GM21360 (cell line): ENCODE measurements at regions not wholly inside any gene's neighbourhood (a gene's known extent, or its start where the extent isn't known, plus 50 kb on each side); places are given as distances from the start of the nearest gene placed in this dataset.

Experiments used
- ATAC-seq: cut with Tn5 transposase; IDR thresholded peaks from one replicate; pipeline ENCODE4 v1.9.1; 2021; ENCODE audit warnings: mild to moderate bottlenecking, moderate library complexity; ENCODE audit not compliant: unreplicated experiment

DNA sequence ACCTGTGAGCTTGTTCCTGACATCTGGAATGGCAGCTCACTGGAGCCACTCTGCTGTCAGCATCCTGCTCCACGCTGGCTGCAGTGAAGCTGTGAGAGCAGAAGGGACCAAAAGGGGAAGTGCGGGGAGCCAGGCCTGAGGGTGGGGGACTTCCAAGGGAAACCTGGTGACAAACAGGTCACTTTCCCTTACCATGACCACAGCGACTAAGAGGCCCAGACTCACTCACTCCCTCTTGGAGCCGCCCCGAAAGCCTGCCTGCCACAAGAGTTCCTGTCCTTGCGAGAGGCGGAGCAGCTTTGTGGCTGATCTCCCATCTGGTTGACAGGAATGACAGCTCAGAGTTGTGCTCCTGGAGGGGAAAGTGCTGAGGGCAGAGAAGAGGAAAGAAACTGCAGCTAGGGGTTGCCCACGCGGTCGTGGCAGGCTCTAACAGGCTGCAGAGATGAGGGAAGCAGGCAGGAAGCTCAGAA, 183.8 kb upstream of the NTM start:
- ATAC-seq = peak; percentile 93

DNA sequence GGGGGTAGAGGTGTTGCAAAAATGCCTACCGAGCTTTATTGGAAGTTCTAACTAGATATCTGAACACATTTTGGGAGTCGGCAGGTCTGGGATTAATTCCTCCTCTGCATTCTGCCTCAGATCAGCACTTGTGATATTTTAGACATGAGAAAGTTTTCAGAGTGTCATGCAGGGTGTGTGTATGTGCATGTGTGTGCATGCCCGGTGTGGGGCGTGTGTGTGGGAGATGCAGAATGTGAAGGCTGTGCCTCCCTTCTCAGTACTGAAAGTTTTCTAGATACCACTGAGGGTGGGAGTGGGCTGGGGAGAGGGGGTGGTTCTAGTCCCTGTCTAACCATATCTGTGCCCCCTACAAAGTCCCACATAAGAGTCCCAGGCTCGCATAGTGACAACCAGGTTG, 180.0 kb upstream of the NTM start:
- ATAC-seq = no peak

DNA sequence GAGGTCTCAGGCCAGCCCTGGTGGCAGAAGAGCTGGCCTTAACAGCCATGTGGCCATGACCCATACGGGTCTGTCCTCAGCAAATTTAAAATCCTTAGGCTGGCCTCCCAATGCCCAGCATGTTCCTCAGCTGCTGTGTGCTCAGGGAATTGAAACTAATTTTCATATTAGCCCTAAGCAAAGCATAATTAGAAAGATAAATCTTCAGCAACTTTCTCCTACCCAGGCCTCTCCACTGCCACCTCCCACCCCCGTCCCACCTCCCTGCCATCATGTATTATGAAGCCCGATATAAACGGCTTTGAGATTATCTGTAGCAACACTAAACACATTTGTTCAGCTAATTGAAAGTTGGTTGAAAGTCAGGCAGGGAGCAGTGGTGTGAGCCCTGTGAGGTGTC, 178.8 kb upstream of the NTM start:
- ATAC-seq = no peak

DNA sequence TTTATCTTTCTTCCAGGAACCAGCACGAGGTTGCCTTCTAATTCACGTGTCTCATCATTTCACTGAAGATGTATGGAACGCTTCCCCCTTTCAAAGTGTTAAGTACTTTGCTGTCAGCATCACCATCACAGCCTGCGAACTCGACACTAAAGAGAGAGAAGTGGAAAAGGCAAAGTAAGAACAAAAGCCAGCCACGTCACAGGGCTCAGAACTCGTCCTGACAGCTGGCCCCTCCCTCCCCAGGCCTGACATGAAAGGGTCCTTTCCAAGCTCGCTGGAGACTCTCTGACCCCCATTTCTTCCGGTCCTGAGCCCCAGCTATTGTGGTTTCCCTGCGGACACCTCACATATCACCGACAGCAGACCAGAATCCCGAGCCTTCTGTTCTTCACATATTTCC, 177.8 kb upstream of the NTM start:
- no peak for ATAC-seq

DNA sequence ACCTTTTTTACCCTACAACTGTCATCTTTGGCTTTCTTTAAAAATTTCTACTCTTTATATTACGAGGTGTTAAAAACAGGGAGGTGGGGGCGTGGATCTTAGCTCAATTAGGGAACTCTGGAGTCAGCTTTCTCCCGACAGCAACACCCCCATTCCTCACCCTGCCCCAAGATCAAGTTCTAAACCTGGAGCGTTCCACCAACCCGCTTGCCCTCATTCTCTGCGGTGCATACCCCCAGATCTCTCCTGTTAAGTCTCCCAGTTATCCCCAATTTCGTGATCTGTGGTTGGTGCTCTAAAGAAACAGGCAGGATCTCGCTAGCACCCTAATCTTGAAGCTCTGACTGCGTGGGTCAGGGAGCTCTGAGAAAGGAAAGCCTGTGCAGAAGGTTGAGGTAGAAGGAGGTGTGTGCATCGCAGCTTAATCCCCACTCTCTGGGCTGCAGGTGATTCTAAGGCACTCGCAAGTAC, 177.3 kb upstream of the NTM start:
- no peak for ATAC-seq

DNA sequence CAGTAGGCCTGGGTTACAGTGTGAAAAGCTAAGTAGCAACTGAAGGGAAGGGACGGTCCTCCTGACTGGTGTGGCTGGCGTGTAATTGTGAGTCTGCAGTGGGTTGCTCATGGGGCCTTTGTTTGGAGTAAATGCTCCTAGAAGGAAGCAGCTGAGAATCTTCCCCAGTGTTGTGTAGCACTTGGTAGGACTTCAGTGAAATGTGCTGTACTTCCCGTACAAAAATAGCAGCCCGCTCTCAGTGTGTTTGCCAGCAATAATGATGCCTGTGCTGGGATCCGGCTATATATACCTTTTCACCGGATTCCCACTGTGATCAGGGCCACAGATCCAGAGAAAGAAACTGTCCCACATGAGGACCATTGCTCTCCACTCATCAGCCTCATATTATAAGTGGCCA, 175.7 kb upstream of the NTM start:
- ATAC-seq = no peak

DNA sequence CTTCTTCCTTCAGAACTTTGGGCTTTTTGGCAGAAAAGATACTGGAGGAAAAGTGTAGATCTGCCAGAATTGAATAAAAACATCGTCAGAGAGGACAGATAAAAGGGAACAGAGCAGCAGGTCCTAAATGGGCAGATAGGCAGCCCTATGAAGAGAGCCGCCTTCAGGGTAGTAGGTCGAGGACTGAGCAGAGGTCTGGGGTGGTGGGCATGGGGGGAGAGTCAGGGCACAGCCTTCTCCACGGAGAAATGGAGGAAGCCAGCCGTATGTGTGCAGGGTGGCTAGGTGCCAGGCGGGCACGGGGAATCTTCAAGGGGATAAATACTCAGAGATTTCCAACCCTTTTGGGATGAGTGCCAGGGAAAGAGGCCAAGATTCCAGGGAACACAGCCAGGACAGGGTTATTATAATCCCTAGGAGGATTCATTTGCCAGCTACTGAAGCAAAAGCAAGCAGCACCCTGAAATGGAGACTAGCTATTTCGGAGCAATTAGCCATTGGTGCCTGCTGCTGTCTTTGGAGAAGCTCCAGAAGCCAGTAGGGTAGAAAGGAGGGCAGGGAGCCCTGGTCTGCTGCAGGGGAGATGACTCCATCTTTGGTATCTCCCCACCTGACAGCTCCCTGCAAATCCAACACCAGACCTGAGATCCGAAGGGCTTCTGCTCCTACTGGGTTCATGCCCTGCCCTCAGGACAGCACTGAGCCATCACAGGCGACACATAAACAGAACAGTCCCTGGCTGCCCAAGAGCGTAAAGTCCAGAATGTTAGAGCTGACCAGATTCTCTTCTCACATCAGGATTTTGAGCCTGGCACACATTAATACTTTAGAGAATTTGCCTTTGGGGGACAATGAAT, 174.5 kb upstream of the NTM start:
- ATAC-seq = no peak

DNA sequence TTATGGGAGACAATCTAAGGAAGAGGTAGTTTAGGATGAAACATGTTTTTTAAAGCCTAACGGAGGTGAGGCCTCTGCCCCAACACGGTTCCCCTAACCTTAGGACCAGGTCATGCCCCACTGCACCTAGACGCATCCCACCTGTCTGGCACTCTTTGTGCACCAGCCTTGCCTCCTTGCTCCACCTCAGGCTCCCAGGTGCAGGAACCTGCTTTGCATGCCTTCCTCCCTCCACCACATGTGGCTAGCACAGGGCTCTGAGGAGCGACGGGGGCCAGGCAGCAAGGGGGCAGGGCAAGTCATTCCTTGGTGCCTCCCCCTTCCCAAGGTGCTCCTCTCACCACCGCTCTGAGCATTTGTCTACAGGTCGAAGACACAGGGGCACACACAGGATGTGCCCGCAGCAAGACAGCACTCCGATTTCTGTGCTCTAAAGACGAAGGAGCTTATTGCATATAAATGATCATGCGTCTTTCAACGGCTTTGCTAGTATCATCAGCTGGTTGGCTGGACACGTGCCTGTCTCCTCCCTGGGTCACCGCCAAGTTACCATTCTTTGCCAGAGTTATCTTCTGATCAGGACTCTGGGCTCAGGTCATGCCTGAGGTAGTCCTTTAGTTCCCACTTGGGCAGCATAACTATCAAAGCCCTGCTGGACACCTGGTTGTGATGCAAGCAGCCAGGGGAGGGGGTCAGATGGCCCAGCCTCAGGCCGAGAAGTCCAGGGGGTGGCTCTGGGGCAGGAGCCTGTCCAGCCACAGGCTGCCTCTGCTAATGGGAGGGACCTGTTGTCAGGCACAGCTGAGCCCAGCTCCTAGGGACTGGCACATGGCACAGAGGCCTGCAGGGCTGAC, 172.0 kb upstream of the NTM start:
- ATAC-seq = no peak

DNA sequence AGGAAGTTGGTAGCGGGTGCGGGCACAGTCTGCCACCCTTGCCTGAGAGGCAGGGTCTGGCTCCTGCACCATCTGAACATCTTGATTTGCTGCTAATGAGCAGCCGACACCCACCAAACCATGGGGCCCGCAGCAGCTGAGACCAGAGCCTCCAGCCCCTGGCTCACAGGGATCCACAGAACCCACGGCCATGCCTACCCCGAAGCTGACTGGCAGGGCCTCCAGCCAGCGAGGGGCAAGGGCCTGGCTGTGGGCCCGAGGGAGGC, 171.5 kb upstream of the NTM start:
- no peak for ATAC-seq

DNA sequence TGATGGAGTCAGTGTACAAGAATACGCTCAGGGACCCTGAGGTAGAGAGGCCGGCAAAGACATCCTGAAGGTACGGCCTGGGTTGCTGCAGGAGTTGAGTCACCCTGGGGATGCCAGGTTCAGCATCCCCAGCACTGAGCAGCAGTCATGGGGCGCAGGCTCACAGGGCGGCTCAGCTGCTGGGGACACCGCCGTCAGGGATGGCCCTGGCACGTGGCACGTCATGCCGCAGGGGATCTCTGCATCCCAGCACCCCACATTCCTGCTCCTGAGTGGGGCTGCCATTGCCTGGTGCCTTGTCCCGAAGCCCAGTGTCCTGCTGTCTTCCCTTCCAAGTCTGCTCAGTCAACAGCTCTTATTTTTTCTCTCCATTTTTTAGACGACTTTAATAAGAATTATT, 168.7 kb upstream of the NTM start:
- ATAC-seq = no peak

DNA sequence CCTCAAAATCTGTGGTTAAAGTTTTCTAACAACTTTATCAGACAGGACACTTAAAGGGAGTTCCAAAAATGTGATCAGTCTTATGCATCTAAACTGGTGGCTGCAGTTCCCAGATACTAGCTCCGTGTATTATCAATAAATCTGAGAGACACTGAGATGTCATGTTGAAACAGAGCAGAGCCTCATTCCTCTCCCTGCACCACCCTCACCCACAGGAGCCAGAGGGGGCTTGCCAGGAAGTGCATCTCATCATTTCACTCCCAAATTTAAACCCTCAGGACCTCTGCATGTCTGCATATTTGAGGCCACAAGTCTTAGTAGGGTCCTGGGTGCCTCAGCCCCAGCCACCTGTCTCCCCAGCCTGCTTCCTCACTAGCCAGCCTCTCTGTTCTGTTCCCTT, 167.4 kb upstream of the NTM start:
- no peak for ATAC-seq

DNA sequence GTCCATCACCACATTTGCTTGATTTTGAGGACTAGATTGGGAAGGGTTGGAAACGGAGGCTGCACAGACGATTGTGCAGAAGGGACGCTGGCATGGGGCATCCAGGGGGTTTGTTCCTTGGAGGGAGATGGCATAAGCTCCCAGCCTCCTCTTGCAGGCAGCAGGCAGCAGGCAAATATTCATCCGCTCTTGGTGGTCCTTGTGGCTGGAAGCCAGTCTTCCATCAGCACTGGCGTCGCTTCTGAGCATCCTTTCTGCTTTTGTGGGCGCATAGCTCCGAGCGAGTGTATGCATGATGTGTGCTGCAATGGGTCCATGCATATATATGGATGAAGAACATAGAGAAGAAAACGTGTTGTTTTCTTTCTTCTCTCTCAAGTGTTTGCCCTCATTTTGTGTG, 166.1 kb upstream of the NTM start:
- ATAC-seq = no peak

DNA sequence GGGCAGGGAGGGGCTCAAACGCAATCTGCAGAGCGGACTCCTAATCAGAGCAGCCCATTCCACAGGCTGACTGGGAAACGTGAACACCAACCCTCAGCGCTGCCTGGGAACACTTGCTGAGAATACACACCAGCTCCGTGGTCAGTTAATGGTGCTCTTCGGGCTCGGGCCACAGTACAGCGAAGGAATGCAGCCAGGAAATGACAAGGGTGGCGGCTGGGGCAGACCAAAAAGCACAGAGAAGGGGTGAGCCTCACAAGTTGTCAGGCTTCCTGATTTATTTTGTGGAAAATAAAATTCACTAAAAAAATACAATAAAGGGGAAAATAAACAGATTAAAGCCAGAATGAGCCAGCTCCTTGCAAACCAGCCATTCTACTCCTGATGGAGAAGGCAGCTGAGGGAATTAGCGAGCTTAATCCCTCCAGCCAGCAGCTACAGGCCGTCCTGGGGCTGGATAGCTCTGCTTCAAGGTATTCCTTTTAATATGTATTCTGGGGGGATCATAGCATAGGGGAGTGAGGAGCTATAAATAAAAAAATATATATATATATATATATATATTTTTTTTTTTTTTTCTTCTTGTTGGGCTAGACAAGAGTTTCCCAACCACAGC, 165.5 kb upstream of the NTM start:
- ATAC-seq = no peak

DNA sequence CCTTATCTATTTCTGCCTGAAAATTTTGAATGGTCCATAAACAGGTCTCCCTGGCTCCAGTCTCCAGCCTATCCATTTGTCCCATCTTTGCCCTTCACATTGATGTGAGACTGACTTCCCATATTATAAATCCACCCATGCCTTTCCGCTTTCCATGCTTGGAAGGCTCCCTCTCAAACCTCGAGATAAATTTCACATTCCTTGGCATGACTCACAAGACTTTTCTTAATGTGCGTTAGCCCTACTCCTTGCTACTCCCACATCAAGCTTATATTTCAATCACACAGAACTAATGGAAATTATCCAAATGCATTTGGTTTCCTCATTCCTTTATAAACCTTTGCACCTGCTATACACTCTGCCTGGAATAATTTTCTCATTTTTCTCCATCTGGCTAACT, 163.7 kb upstream of the NTM start:
- ATAC-seq = no peak

DNA sequence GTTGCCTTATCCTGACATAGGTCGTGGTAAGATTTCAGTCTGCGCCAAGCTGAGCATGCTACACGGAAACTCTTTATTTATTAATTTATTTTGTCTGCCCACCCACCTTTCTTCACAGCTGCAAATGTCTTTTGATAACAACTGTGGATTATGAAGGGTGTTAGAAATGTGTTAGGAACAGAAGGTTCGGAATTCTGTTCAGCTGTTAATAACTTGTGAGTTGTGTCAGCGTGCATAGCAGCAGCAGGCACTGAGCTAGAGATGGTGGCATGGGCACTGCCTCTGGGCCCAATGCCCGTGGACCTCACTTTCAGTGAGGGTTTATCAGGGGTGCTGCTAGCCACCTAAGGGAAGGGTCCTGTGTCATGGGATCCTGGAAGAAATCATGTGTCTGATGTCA, 162.5 kb upstream of the NTM start:
- ATAC-seq = no peak

DNA sequence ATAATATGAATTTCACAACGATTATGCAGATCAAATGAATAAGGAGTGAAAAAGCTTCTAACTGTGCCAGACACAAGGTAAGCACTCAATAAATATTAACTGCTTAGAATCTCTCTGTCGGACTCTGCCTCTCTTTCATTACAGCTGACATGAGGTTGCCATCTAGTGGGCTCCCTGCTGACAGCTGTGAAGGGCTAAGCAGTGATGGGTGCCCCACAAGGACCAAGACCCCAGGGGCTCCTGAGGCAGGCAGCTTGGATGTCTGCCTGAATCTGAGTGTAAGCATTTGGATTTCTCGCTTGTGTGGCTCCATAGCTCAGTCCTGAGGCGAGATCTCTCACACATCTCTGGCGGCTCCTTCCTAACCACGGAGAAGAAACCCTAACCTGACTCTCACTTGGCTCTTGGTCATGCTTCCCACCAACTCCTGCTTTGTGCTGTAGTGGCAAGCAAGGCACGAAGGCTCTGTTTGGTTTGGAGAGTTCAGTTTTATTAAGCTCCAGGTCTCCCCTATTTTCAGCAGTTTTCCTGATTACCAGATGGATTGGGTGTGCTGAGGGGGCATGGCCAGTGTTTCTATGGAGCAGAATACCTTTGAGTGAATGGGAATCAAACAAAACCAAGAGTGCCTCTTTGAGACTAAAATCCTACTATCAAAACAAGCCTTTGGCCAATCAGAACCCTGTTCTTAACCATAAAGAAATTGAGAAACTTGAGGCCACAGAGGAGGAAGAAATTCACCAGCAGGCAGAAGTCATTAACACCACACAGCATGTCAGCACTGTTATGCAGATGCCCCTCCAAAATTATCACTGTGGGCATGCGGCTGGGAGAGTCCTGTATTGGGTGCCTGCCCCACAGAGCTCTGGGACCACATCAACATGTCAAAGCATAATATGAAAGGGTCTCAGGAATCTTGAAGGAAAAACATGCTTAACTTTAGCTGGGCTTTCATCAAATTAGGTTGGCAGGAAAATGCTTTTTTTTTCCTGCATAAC, 152.8 kb upstream of the NTM start:
- ATAC-seq = no peak

DNA sequence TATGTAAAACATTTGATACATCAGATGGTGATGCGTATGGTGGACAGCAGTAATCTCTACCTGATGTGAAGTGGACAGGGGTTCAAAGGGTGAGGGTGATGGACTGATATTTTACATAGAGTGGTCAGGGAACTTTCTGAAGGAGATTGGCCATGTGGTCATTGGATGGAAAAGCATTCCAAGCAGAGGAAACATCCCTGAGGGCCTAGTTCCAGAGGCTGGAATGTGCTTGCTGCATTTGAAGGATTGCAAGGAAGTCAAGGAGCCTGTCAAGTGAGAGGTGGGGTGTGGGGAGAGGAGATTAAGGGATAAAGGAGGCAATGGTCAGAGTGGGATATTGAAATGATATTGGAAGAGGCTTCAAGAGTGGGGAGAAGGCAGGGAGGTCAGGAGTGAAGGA, 151.9 kb upstream of the NTM start:
- no peak for ATAC-seq

DNA sequence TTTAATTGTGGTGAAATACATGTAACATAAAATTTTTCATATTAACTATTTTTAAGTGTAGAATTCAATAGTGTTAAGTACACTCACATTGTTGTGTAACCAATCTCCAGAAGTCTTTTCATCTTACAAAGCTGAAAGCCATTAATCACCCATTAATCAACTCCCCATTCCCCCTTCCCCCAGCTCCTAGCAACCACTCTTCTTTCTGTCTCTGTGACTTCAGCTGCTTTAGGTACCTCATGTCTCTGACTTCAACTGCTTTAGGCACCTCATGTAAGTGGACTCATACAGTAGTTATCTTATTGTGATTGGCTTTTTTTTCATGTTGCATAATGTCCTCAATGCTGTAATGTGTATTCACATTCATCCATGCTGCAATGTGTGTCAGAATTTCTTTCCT, 150.8 kb upstream of the NTM start:
- no peak for ATAC-seq

DNA sequence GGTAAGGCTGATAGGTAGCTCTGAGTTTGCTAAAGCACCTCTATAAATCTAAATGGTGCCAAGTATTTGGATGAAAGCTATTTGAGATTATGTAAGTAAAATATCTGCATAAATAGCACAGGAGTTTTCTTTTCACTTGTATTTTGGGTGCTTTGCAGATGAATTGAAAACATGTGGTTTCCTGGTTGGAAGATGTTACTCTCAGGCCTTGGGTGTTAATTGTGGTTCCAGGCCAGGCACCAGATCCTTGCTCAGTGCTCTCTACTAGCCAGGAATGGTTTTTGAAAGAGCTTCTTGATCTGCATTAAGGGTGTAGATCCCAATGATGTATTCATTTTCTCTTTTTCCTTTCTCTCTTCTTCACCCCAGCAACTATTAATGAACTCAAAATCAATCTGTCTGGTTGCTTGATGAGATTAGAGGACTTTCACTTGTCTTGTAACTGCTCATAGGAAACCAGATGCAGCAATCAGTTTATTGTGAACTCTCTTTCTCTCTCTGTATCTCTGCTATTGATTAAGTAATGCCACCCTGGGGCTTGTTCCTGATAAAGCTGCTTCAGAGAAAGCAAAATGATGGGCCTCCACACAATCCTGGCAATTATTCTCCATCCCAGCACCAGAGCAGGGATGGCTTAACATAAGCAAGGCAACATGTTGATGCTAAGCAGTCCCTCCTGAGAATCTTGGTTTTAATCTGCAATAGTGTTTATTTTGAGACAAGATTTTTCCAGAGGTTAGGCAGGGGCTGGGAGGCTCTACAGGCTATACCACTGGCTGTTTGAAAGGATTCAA, 147.0 kb upstream of the NTM start:
- ATAC-seq = no peak

DNA sequence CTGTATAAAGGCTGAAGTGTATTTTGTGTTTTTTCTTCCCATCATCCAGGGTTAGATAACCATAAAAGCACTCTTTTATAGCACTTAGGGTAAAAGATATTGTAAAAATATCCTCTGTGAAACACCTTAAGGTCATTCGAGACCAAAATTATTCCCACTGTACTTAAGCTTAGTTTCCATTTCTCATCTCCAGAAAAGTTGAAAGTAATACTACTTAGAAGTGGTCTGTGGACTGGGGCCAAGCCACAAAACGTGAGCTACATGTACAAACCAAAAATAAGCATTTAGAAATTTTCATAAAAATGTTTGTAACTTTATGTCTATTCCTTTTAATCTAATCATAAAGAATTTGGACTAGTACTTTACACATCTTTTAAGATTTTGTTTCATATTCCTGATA, 142.0 kb upstream of the NTM start:
- ATAC-seq = no peak
